Memory B cell (primary cell): ENCODE measurements at regions not wholly inside any gene's neighbourhood (a gene's known extent, or its start where the extent isn't known, plus 50 kb on each side); places are given as distances from the start of the nearest gene placed in this dataset.

ENCODE experiments used
- ATAC-seq: fragments of 150-1000 bp; cut with Tn5 transposase; 2 replicates; pipeline ENCODE4 v1.10.0; 2021; ENCODE audit warnings: low read depth, mild to moderate bottlenecking, moderate library complexity
- DNase-seq, 2 donors: peaks; one replicate each; pipeline ENCODE4 v3.0.0; 2022; ENCODE audit warnings: low spot score in 2 of 2
- H3K27ac Mint-ChIP-seq: one replicate; pipeline ENCODE4 v1.8.0; 2022; ENCODE audit warnings: mild to moderate bottlenecking, moderate library complexity, mixed read lengths
- H3K27me3 Mint-ChIP-seq: one replicate; pipeline ENCODE4 v1.8.0; 2022; ENCODE audit warnings: mixed read lengths
- H3K36me3 Mint-ChIP-seq: one replicate; pipeline ENCODE4 v1.8.0; 2022; ENCODE audit warnings: mild to moderate bottlenecking, mixed read lengths
- H3K4me1 Mint-ChIP-seq: one replicate; pipeline ENCODE4 v1.8.0; 2022; ENCODE audit warnings: mixed read lengths
- H3K4me3 Mint-ChIP-seq: one replicate; pipeline ENCODE4 v1.8.0; 2022; ENCODE audit warnings: mild to moderate bottlenecking, moderate library complexity, mixed read lengths
- H3K9me3 Mint-ChIP-seq: one replicate; pipeline ENCODE4 v1.8.0; 2022; ENCODE audit warnings: mixed read lengths

DNA sequence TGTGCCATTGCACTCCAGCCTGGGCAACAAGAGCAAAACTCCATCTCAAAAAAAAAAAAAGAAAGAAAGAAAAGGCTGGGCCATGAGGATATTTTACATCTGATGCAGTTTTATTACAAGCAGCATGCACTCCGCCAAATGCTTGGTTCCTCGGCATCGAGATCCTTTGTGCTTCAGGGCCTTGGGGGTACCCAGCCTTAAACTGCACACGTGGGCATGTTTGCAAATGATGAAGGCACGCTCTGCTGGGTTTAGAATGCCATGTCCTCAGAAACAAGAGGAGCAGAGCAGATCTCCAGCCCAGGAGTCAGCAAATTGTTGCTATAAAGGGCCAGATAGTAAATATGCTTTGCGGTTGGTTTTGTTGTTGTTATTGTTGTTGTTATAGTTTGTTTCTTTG is 153.2 kb downstream of the KATNIP start:
- no peaks in the 10 kb centered on the region for H3K9me3 Mint-ChIP-seq
- H3K27me3 Mint-ChIP-seq: no peaks in the 10 kb centered on the region
- no peak overlapping the region for H3K27ac Mint-ChIP-seq
- peaks cover 32% of the 10 kb centered on the region for H3K36me3 Mint-ChIP-seq
- ATAC-seq (no peak), DNase-seq (no peak)
- H3K4me3 Mint-ChIP-seq: no peak overlapping the region
- H3K4me1 Mint-ChIP-seq: no peaks in the 10 kb centered on the region

DNA sequence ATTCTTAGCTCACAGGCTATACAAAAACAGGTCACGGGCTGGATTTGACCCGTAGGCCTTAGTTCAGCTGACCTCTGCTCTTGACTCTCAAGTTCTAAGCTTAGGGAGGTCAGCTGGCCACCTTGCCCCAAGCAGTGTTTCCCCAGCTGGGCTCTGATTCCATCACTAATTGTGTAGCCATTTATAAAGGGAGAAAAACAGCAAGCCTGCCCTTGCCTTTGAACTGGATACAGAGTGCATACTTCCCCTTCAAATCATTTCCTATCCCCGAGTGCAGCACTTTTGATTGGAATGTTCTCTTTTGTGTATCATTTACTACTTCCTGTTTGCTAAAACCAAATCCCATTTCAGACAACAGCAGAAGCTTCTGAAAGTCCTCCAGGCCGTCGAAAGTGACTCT is 153.6 kb downstream of the KATNIP start:
- no peaks in the 10 kb centered on the region for H3K27me3 Mint-ChIP-seq
- H3K4me1 Mint-ChIP-seq: no peaks in the 10 kb centered on the region
- ATAC-seq (no peak), DNase-seq (no peak)
- no peak overlapping the region for H3K4me3 Mint-ChIP-seq
- H3K36me3 Mint-ChIP-seq: peaks cover 29% of the 10 kb centered on the region
- H3K27ac Mint-ChIP-seq: peak overlapping the region; percentile 31
- H3K9me3 Mint-ChIP-seq: no peaks in the 10 kb centered on the region

DNA sequence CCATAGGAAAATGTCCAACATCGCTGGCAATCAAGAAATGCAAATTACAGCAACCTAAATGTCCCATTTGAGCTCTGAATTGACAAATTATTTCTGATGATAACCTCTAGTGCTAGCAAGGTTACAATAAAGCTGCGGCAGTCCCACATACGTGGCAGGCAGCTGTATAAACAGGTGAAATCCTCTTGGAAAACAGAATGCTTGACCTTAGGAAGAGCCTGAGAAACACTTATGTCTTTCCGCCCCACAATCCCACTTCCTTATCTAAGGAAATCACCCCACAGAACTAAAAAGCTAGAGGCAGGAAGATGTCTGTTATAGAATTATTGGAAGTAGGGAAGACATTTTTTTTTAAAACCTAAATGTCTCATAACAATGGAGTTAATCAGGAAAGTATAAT is 154.3 kb downstream of the KATNIP start:
- ATAC-seq: no peak
- Mint-ChIP-seq H3K4me1 (no peaks in the 10 kb centered on the region), H3K27me3 (no peaks in the 10 kb centered on the region), H3K27ac (no peak overlapping the region), H3K9me3 (no peaks in the 10 kb centered on the region), H3K36me3 (peaks cover 30% of the 10 kb centered on the region), H3K4me3 (no peak overlapping the region)
- DNase-seq: no peak

DNA sequence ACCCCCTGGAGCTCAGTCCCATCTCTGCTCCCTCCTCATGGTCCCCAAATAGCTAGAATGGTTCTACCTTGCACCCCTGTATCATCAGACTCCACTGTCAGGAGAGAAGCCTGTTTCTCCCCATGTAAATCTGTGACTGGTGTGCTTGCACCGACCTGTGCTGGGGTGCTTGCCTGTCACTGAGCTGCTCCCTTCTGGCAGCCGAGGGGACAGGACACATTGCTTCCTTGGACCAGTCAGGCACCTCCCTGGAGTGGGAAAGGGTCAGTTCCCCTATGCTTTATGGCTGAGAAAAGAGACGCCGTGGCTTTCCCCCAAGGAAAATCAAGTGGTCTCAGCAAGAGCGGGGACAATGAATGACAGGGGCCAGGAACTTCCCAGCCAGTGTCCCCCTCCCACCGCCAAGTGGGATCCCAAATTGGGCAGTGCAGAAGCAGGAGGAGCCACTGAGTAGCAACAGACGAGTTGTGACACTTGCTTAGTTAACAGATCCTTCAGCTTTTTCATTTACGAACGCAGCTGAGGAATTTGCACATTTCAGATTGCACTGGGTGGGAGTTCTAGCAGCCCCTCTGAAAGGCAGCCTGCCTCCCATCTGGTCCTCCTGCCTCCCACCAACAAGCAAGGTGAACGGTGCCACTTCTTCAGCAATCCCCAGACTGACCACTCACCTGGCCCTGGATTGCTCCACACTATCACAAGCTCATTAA is 156.4 kb downstream of the KATNIP start:
- ATAC-seq: no peak
- no peaks in the 10 kb centered on the region for H3K4me1 Mint-ChIP-seq
- H3K36me3 Mint-ChIP-seq: peaks cover 28% of the 10 kb centered on the region
- no peak overlapping the region for H3K27ac Mint-ChIP-seq
- no peaks in the 10 kb centered on the region for H3K9me3 Mint-ChIP-seq
- no peak overlapping the region for H3K4me3 Mint-ChIP-seq
- DNase-seq: no peak
- H3K27me3 Mint-ChIP-seq: no peaks in the 10 kb centered on the region

DNA sequence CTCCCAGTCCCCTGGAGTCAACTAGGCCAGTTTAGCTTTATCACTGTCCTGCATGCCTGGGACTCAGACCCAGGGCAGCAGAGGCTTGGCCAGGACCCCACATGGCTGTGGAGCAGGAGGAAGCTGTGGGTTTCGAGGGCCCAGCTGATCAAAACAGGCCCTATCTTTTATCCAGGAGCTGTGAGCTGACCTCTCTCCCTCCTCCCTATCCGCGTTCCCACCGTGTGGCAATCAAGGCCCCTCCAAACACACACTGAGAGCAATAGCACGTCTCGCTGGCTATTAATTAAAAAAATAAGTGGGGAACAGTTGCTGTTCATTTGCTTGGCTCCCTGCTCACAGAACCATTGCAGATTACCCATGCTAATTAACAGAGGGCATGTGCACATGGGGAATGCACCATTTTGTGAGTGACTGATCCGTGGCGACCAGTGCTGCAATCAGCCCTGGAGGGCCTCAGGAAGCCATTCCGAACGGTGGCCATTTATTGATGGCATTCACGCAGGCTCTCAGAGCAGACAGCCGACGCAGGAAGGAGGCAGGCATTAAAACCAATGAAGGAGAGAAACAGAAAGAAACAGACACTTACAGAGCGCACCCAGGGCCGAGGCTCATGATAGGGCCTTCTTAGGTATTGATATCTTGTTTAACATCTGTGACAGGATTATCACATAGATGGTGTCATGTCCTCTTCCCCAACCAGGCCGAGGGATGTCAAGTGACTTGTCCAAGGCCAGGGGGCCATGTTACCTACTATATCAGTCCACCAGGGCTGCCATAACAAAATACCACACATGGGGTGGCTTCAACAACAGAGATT is 157.1 kb downstream of the KATNIP start:
- H3K36me3 Mint-ChIP-seq: peaks cover 24% of the 10 kb centered on the region
- no peak for ATAC-seq

DNA sequence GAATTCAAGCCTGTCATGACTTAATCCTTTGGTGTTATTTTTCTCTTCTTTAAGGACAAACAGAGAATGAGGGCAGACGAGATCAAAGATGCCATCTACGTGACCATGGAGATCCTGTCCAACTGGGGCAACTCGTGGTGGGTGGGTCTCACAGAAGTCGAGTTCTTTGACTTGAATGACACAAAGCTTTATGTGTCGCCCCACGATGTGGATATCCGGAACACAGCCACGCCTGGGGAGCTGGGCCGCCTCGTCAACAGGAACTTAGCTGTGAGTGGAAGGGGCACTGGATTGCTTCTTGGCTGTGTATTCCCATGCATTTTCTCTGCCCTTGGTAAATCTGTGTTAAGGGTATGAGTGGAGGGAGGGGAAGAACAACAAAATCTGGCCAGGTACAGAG is 158.7 kb downstream of the KATNIP start:
- DNase-seq (no peak), ATAC-seq (no peak)
- Mint-ChIP-seq H3K9me3 (no peaks in the 10 kb centered on the region), H3K27me3 (no peaks in the 10 kb centered on the region), H3K36me3 (peaks cover 32% of the 10 kb centered on the region), H3K4me3 (no peak overlapping the region), H3K27ac (no peak overlapping the region), H3K4me1 (no peaks in the 10 kb centered on the region)

More for the DNA sequence above, 157.1 kb downstream of the KATNIP start:
- no peak overlapping the region for H3K4me3 Mint-ChIP-seq
- H3K27ac Mint-ChIP-seq: no peak overlapping the region
- H3K27me3 Mint-ChIP-seq: no peaks in the 10 kb centered on the region
- no peaks in the 10 kb centered on the region for H3K4me1 Mint-ChIP-seq
- DNase-seq: no peak
- no peaks in the 10 kb centered on the region for H3K9me3 Mint-ChIP-seq

DNA sequence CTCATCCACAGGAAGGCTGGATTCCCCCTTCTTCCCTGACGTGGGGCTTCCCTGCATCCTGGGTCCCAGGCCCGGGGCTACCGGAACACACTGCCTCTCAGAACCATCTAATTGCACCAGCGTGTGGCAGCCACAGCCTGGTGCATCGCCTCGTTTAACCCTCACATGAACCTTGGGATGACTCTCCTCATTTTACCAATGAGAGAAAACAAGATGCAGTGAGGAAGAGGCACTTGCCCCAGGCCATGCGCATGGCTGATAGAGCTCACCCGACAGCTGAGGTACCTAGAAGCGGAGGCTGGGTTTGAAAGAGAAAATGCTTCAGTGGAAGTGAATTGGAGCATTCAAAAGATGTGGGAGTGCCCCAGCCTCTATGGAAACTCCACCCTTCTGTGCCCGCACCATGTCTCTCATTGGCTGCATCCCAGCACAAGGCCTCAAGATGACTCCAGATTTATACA is 162.3 kb downstream of the KATNIP start:
- DNase-seq: no peak
- ATAC-seq: no peak
- Mint-ChIP-seq H3K4me1 (no peaks in the 10 kb centered on the region), H3K9me3 (no peaks in the 10 kb centered on the region), H3K4me3 (no peak overlapping the region), H3K36me3 (peaks cover 33% of the 10 kb centered on the region), H3K27me3 (no peaks in the 10 kb centered on the region), H3K27ac (no peak overlapping the region)

DNA sequence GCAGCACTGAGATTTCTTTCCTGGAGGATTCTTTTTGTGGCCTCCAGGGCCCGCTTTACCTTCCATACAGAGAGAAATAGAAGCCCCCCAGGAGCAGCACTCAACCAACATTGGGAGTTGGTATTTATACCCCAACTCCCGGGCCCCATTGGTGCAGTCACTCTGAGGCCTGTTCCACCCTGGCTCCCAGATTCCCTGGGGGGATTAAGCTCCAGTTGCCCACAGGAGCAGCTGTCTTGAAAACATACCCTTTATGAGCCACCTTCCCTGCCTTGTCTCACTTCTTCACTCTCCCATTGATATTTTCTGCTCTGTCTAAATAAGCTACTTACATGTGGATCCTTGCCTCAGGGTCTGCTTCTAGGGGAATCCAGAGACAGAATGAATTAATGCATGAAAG is 167.8 kb downstream of the KATNIP start:
- DNase-seq (no peak), ATAC-seq (no peak)
- Mint-ChIP-seq H3K27ac (no peak overlapping the region), H3K4me3 (no peak overlapping the region), H3K9me3 (no peaks in the 10 kb centered on the region), H3K36me3 (peaks cover 29% of the 10 kb centered on the region), H3K27me3 (no peaks in the 10 kb centered on the region), H3K4me1 (no peaks in the 10 kb centered on the region)

DNA sequence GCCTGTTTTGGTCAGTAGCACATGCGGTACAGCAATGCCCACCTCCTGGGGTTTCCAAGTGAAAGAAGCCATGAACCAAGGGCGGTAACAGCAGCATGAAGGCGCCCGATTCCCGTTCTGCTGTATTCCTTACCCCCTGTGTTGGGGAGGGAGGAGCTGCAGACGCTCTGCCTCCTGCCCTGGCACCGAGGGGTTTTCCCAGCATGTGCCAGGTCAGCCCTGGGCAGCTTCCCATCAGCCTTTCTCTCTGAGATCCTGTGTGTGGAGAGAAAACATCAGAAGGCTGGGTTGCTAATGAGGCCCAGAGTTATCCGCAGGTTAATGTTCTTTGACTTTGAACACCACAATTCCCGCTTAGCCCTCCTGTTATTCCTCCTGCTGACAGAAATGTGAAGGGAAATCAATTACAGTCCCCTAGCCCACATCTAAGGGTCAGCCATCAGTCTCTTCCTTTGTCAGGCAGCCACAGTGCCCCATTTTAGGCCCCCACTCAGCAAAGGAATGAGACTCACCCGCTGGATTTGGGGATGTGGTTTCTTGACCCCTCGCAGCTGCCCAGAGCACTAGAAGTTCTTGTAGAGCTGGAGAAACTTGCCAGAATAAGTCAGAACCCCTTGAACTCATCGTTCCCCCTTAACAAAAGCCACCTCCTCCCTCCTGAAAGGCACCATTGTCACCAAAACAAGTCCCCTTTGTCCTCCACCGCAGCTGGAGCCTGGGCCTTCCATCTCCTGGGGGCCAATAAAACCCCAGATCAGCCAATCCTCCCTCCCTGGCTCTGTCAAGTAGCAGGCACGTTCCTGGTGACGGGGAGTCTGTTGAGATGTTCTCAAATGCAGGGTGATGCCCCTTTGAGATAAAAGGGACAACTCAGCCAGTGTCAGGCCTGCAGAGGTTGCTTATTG is 168.5 kb downstream of the KATNIP start:
- Mint-ChIP-seq H3K9me3 (no peaks in the 10 kb centered on the region), H3K27ac (no peak overlapping the region), H3K4me1 (no peaks in the 10 kb centered on the region), H3K4me3 (no peak overlapping the region), H3K27me3 (no peaks in the 10 kb centered on the region), H3K36me3 (peaks cover 30% of the 10 kb centered on the region)
- no peak for ATAC-seq
- DNase-seq: no peak

DNA sequence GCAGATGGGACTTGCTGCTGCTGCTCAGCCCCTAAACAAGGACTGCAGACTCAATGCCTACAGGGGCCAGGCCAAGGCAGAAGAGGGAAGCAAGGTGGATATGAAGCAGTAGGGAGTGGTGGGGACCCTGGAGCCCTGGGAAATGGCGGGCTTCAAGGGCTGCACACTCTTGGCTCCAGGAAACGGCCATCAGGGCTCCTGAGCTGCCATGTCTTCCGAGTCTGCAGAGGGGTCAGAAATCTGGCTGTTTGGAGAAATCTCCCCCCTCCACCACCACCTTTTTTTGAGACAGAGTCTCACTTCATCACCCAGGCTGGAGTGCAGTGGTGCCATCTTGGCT is 169.1 kb downstream of the KATNIP start:
- ATAC-seq (no peak), DNase-seq (no peak)
- Mint-ChIP-seq H3K27me3 (no peaks in the 10 kb centered on the region), H3K4me1 (no peaks in the 10 kb centered on the region), H3K9me3 (no peaks in the 10 kb centered on the region), H3K36me3 (peaks cover 30% of the 10 kb centered on the region), H3K27ac (no peak overlapping the region), H3K4me3 (no peak overlapping the region)

DNA sequence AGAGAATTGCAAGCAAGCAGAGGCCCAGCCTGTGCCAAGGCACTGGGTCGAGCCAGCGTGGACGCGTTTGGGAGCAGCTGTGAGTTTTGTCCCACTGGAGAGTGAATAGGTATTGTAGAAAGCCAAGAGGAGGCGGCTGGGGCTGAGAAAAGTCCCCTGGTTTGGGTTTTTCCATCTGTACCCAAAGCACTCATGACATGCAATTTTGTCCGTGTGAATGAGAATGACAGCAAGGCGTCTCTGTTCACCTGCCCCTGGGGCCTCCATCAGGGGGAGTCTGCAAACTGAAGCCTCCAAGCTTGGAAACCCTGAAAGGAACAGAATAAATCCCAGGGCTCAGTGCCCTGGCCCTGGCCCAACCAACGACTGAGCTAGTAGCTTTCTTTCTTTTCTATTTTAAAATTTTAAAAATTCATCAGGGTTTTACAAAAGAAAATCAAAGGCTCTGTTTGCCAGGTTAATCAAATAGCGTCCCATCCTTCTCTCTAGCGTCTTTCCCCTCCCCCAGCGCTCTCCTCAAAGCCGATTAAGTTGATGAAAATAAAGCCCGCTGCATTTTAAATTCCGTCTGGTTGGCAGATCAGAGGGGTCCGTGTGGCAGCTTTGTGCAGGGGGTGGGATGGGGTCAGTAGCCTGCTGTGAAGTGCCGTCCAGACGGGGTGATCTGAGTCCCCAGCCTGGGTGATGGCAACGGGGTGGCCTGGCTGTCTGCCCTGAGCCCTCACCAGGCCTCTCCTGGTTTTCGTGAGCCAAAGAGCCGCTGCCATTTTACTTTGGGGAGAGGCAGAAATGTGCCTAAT is 171.0 kb downstream of the KATNIP start:
- Mint-ChIP-seq H3K9me3 (no peaks in the 10 kb centered on the region), H3K27ac (no peak overlapping the region), H3K4me1 (no peaks in the 10 kb centered on the region), H3K36me3 (peaks cover 27% of the 10 kb centered on the region), H3K27me3 (no peaks in the 10 kb centered on the region), H3K4me3 (no peak overlapping the region)
- DNase-seq: no peak
- no peak for ATAC-seq

DNA sequence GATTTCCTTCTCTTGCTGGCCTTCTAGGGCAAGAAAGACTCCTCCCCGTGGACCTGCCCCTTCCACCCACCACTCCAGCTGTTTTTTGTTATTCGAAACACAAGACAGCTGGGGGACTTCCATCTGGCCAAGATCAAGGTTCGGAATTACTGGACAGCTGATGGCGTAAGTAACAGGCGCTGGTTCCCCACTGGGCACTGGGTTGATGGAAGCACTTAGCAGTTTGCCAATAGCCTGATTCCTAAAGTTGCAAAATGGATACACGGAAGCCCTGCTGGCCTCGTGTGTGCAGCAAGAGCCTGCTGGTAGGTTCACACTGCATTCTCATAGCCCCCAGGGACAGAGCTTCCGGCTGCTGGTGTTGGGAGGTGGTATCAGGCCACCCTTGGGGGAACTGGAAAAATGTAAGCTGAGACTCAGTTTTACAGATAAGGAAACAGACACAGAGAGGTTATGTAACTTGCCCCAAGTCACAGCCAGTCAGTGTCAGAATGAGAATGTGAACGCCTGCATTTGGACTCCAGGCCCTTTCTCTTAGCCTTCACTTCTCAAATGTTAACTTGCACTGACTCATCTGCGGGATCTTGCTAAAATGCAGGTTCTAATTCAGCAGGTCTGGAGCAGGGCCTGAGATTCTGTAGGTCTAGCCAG is 171.7 kb downstream of the KATNIP start:
- DNase-seq: no peak
- ATAC-seq: no peak
- Mint-ChIP-seq H3K4me1 (no peaks in the 10 kb centered on the region), H3K27me3 (no peaks in the 10 kb centered on the region), H3K36me3 (peaks cover 28% of the 10 kb centered on the region), H3K27ac (no peak overlapping the region), H3K4me3 (no peak overlapping the region), H3K9me3 (no peaks in the 10 kb centered on the region)

DNA sequence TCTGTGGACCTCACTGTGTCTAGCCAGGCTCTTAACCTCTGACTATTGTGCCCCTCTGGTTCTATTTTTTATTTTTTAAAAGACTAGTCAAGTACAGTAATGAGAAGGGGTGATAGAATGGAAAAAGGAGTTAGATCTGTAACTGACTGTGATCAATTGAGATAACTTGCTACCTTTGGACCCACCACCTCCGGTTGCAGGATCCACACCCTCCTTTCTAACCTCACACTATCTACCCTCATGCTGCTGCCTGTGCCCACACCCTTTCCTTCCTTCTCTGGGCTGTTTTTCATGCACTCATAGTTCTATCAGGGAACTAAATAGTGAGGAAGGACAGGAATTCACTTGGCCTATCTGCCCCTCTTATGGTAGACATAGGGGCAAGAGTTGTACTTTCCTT is 172.3 kb downstream of the KATNIP start:
- Mint-ChIP-seq H3K27me3 (no peaks in the 10 kb centered on the region), H3K4me3 (no peak overlapping the region), H3K27ac (no peak overlapping the region), H3K4me1 (no peaks in the 10 kb centered on the region), H3K36me3 (peaks cover 30% of the 10 kb centered on the region), H3K9me3 (no peaks in the 10 kb centered on the region)
- no peak for ATAC-seq
- DNase-seq: no peak
